Hematopoietic multipotent progenitor cell treated with erythropoietin and hydrocortisone succinate and interleukin-3 and kit ligand, for 6 days (in vitro differentiated cells): ENCODE measurements at regions not wholly inside any gene's neighbourhood (a gene's known extent, or its start where the extent isn't known, plus 50 kb on each side); places are given as distances from the start of the nearest gene placed in this dataset.
"Not testable (repeated sequence)": the region's sequence is repeated elsewhere in the genome, so short reads cannot be mapped to it uniquely, and the experiment has no call there.

Experiments
- DNase-seq: peaks from one replicate; pipeline ENCODE4 v3.0.0-alpha.2; 2015

- no peak for DNase-seq
These were observed 267.0 kb downstream of the SEC61B start for GRCh38 chr9:99489060-99489413.

- DNase-seq: no peak
These were observed 268.6 kb downstream of the SEC61B start for GRCh38 chr9:99490729-99491128.

GRCh38 chr9:99491408-99492158 lies 269.5 kb downstream of the SEC61B start:
- peak; percentile 26 for DNase-seq

- no peak for DNase-seq
These were observed 275.6 kb downstream of the SEC61B start for GRCh38 chr9:99497641-99498040.

- not testable (repeated sequence) for DNase-seq
These were observed 276.9 kb downstream of the SEC61B start for GRCh38 chr9:99498979-99499378.

GRCh38 chr9:99505936-99506335 lies 283.9 kb downstream of the SEC61B start:
- no peak for DNase-seq

- DNase-seq: no peak
These were observed 284.8 kb downstream of the SEC61B start for GRCh38 chr9:99506747-99507348.

GRCh38 chr9:99509065-99509745 lies 287.1 kb downstream of the SEC61B start:
- DNase-seq: no peak

- no peak for DNase-seq
These were observed 287.9 kb downstream of the SEC61B start for GRCh38 chr9:99509900-99510535.

GRCh38 chr9:99511723-99512122 lies 289.6 kb downstream of the SEC61B start:
- no peak for DNase-seq

- DNase-seq: no peak
These were observed 291.5 kb downstream of the SEC61B start for GRCh38 chr9:99513441-99514112.

GRCh38 chr9:99515093-99515492 lies 293.0 kb downstream of the SEC61B start:
- no peak for DNase-seq

GRCh38 chr9:99515895-99516656 lies 294.0 kb downstream of the SEC61B start:
- DNase-seq: no peak

GRCh38 chr9:99516657-99517049 lies 294.6 kb downstream of the SEC61B start:
- DNase-seq: no peak

- DNase-seq: no peak
These were observed 297.8 kb upstream of the NR4A3 start for GRCh38 chr9:99523838-99524237.

GRCh38 chr9:99531313-99531712 lies 290.4 kb upstream of the NR4A3 start:
- no peak for DNase-seq

GRCh38 chr9:99533421-99533820 lies 288.3 kb upstream of the NR4A3 start:
- no peak for DNase-seq

- DNase-seq: no peak
These were observed 283.7 kb upstream of the NR4A3 start for GRCh38 chr9:99537996-99538395.

GRCh38 chr9:99544526-99544925 lies 277.2 kb upstream of the NR4A3 start:
- DNase-seq: no peak

- no peak for DNase-seq
These were observed 272.2 kb upstream of the NR4A3 start for GRCh38 chr9:99549441-99549840.

- no peak for DNase-seq
These were observed 265.9 kb upstream of the NR4A3 start for GRCh38 chr9:99555792-99556191.

- no peak for DNase-seq
These were observed 264.7 kb upstream of the NR4A3 start for GRCh38 chr9:99556998-99557397.
